DOHH2 (cell line): ENCODE measurements at regions not wholly inside any gene's neighbourhood (a gene's known extent, or its start where the extent isn't known, plus 50 kb on each side); places are given as distances from the start of the nearest gene placed in this dataset.

Source experiments
- CTCF ChIP-seq: fragments of 200-600 bp; sonication (generic); IDR thresholded peaks from one replicate; pipeline ENCODE4 v1.5.1; 2014; ENCODE audit warnings: antibody characterized with exemption, mild to moderate bottlenecking, low read depth, low read length; ENCODE audit not compliant: poor library complexity, severe bottlenecking
- EZH2phosphoT487 ChIP-seq: fragments of 200-600 bp; sonication (generic); IDR thresholded peaks from 2 replicates; pipeline ENCODE4 v1.6.1; 2017; ENCODE audit warnings: borderline replicate concordance, mild to moderate bottlenecking, antibody characterized with exemption, low read length, moderate library complexity, mixed read lengths

GRCh38 chrX:43595931-43596330 is 60.2 kb upstream of the MAOA start:
- TF ChIP-seq CTCF (no peak), EZH2phosphoT487 (no peak)
